ENCODE measurements at regions not wholly inside any gene's neighbourhood (a gene's known extent, or its start where the extent isn't known, plus 50 kb on each side); places are given as distances from the start of the nearest gene placed in this dataset.

DNA sequence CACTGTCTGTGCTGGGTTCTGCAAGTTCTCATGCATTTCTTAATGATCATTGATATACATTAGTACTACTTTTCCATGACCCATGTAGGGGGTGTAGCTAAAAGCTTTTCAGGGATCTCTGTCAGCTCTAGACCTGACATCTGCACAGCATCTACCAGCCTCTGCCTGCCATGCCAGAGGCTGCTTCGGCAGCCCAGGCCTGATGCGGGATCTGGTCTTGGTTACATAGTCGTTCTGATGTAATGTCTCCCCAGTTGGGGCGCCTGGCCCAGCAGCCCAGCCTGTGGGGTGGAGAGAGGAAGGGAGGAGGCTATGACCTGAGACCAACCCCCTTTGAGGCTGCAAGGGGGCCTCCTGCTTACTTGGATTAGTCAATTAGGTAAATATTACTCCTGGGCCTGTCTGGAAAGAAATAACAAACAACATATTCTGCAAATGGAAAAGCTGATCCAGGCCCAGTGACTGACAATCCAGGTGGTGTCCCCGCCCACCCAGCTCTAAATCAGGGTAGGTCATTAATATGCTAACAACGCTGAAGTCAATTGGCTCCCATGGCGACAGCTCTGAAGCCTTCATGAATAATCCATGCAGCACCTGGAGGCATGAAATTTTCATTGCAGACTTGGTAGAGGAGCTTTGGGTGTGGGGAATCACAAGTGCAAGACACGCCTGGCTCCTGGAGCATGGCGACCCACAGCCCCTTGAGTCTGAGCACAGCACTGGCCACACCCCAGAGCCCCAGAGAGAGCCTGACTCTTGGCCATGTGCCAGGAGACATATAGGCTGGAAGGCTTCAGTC is 575.3 kb downstream of the CMPK2 start:
- no peak overlapping the region for H3K4me3 ChIP-seq (replicated peaks in 1 of 2; ENCODE audit: low read depth in 2 of 2, low read length in 2 of 2)
- TF ChIP-seq, protein P1, sequence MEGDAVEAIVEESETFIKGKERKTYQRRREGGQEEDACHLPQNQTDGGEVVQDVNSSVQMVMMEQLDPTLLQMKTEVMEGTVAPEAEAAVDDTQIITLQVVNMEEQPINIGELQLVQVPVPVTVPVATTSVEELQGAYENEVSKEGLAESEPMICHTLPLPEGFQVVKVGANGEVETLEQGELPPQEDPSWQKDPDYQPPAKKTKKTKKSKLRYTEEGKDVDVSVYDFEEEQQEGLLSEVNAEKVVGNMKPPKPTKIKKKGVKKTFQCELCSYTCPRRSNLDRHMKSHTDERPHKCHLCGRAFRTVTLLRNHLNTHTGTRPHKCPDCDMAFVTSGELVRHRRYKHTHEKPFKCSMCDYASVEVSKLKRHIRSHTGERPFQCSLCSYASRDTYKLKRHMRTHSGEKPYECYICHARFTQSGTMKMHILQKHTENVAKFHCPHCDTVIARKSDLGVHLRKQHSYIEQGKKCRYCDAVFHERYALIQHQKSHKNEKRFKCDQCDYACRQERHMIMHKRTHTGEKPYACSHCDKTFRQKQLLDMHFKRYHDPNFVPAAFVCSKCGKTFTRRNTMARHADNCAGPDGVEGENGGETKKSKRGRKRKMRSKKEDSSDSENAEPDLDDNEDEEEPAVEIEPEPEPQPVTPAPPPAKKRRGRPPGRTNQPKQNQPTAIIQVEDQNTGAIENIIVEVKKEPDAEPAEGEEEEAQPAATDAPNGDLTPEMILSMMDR (IDR thresholded peaks at IDR 0.05; ENCODE audit: low read depth, low read length) = no peak
- DNase-seq (ENCODE audit: low read depth in 2 of 2) = no peak

DNA sequence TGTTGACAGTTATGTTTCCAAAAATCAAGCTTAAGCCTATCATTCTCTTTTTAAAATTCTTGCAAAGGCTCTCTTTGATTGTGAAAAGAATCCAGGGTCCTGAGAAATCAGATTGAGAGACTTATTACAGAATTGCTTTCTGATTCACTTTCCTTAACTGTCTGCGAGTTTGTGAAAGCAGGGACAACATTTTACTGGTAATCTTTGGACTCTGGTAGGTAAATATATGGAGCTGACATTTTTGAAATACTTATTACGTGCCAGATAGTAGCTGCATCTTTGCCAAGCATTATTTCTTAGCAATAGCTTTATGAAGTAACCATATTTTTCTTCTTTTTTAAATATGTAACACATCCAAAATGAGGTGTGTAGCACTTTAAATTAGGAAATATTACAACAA is 570.9 kb downstream of the CMPK2 start:
- H3K4me3 ChIP-seq (replicated peaks in 1 of 2; ENCODE audit: low read depth in 2 of 2, low read length in 2 of 2) = no peak overlapping the region
- TF ChIP-seq, protein P1 (IDR thresholded peaks at IDR 0.05; ENCODE audit: low read depth, low read length) = no peak
- DNase-seq (ENCODE audit: low read depth in 2 of 2) = no peak

DNA sequence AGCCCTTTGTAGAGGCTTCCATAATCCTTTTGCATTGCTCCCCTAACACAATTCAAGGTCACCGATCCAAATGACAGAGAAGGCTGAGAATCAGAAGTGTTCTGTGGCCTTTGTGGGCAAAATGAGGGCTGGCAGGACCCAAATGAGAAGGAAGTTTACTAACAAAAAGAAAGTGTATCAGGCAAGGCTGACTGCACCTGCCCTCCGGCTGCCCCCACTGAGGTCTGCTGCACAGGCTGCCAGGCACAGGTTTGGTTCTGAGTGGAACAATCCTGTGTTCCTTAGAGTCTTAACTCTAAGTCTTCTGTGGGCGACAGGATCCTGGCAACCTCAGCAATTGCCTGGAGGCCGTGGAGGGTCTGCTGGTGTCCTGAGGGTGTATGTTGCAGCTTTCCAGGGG is 568.5 kb downstream of the CMPK2 start:
- no peak for DNase-seq (ENCODE audit: low read depth in 2 of 2)
- TF ChIP-seq, protein P1 (IDR thresholded peaks at IDR 0.05; ENCODE audit: low read depth, low read length) = no peak
- no peak overlapping the region for H3K4me3 ChIP-seq (replicated peaks in 1 of 2; ENCODE audit: low read depth in 2 of 2, low read length in 2 of 2)

DNA sequence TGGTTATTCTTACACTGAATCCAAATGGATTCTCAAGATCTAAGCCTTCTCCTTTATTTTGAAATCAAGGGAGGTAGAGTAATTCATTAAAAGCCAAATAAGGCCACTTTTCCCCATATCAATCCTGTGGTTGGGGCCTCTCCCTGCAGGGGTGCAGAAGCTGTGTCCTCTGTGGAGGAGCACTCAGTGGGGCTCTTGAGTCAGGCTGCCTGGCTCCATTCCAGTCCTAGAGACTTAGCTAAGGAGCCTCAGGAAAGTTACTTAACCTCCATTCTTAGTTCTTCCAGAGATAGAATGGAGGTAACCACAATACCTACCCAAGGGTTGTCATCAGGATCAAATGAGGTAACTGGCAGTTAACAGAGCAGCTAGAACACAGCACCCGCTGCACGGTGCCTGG is 564.3 kb downstream of the CMPK2 start:
- no peak for DNase-seq (ENCODE audit: low read depth in 2 of 2)
- H3K4me3 ChIP-seq (replicated peaks in 1 of 2; ENCODE audit: low read depth in 2 of 2, low read length in 2 of 2) = no peak overlapping the region
- TF ChIP-seq, protein P1 (IDR thresholded peaks at IDR 0.05; ENCODE audit: low read depth, low read length) = no peak

DNA sequence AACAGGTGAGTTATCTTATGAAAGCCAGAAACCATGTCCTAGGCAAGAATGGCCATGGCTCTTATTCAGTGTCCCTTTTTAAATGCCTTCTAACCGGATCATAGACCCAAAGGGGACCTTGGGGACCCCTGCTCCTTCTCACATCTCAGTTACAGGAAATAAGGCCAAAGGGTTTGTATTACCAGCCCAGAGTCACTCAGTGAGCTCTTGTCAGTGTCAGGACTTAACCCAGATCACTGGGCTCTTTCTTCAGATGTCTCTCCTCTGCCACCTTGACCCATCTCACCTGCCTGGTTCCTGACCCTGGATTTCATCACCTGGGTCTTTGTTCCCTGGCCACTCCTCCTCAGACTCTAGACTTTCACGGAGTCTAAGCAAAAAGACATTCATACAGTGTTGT is 556.7 kb downstream of the CMPK2 start:
- no peak for DNase-seq (ENCODE audit: low read depth in 2 of 2)
- H3K4me3 ChIP-seq (replicated peaks in 1 of 2; ENCODE audit: low read depth in 2 of 2, low read length in 2 of 2) = no peak overlapping the region
- TF ChIP-seq, protein P1 (IDR thresholded peaks at IDR 0.05; ENCODE audit: low read depth, low read length) = no peak

DNA sequence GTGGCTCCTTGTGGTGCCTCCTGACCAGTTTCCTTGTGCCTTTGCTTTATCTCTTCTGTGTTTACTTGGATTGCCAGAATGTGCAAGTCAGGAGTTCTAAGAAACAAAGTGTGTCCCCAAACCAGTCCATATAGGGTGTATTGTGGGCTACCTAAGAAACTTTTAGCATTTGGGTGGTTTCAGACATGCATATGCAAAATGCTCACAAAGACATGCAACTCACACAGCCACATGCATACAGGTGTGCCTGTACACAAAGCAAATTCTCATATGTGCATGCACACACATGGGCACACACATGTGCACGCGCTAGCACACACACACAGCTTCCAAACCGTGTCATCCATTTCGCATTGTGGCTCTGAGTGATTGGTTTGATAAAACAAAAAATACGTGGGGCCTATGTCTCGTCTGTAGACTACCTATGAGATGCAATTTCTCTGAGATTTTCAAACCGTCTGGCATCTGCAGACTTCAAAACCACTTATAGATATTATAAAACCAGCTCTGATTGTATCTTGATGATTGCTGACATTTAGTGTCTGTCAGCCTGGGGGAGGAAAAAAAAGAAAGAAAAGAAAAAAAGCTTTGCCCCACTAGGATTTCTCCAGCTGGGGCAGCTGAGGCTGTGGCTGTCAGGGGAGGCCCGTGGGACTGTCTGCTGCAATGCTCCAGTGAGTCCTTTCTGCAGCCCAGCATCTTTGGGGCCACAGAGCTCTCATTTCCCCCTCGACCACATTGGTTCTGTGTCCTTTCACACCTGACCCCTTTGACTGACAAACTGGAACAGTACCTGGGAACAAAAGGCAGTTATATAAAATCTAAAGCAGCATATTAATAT is 556.1 kb downstream of the CMPK2 start:
- H3K4me3 ChIP-seq (replicated peaks in 1 of 2; ENCODE audit: low read depth in 2 of 2, low read length in 2 of 2) = no peak overlapping the region
- TF ChIP-seq, protein P1 (IDR thresholded peaks at IDR 0.05; ENCODE audit: low read depth, low read length) = no peak
- no peak for DNase-seq (ENCODE audit: low read depth in 2 of 2)

All from cardiac fibroblast (primary cell).